GM23248 (cell line): ENCODE measurements at regions not wholly inside any gene's neighbourhood (a gene's known extent, or its start where the extent isn't known, plus 50 kb on each side); places are given as distances from the start of the nearest gene placed in this dataset.
"Not testable (repeated sequence)": the region's sequence is repeated elsewhere in the genome, so short reads cannot be mapped to it uniquely, and the experiment has no call there.

ENCODE experiments used
- EZH2 ChIP-seq: fragments of 200-600 bp; sonication (generic); IDR thresholded peaks from 2 replicates; pipeline ENCODE4 v1.6.1; 2018; ENCODE audit warnings: antibody characterized with exemption, mild to moderate bottlenecking; ENCODE audit not compliant: insufficient read depth, poor library complexity, severe bottlenecking
- EZH2phosphoT487 ChIP-seq: fragments of 200-600 bp; sonication (generic); IDR thresholded peaks from 2 replicates; pipeline ENCODE4 v1.6.1; 2018; ENCODE audit warnings: antibody characterized with exemption, moderate library complexity, mild to moderate bottlenecking, low read depth; ENCODE audit not compliant: insufficient read depth

DNA sequence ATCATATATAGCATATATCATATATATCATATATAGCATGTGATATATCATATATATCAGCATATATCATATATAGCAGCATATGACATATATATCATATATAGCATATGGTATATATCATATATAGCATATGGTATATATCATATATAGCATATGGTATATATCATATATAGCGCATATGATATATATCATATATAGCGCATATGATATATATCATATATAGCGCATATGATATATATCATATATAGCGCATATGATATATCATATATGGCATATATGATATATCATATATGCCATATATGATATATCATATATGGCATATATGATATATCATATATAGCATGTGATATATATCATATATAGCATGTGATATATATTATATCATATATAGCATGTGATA is 680.4 kb upstream of the HS3ST1 start:
- not testable (repeated sequence) for TF ChIP-seq EZH2, EZH2phosphoT487
